Liver (tissue), 3 donors: ENCODE measurements at regions not wholly inside any gene's neighbourhood (a gene's known extent, or its start where the extent isn't known, plus 50 kb on each side); places are given as distances from the start of the nearest gene placed in this dataset.

ENCODE experiments used
- ATF3 ChIP-seq: IDR thresholded peaks from 2 replicates; pipeline ENCODE4 v1.6.1; 2016; ENCODE audit warnings: antibody characterized with exemption
- EGR1 ChIP-seq, 2 donors: IDR thresholded peaks; 2 replicates each; pipeline ENCODE4 v1.6.1; 2016 to 2018; ENCODE audit warnings: antibody characterized with exemption in 2 of 2, low read depth in 2 of 2
- GABPA ChIP-seq, 2 donors: IDR thresholded peaks in 1 of 2; conservative IDR thresholded peaks in 1 of 2; 2 replicates each; pipeline ENCODE4 v1.6.1; 2016; ENCODE audit warnings: antibody characterized with exemption in 2 of 2, mild to moderate bottlenecking in 1 of 2, moderate library complexity in 1 of 2
- HNF4A ChIP-seq, 2 donors: conservative IDR thresholded peaks; 2 replicates each; pipeline ENCODE4 v1.6.1; 2016; ENCODE audit warnings: antibody characterized with exemption in 2 of 2, mild to moderate bottlenecking in 2 of 2
- JUND ChIP-seq, 2 donors: IDR thresholded peaks; 2 replicates each; pipeline ENCODE4 v1.6.1; 2016; ENCODE audit warnings: antibody characterized with exemption in 2 of 2
- NR2F2 ChIP-seq: IDR thresholded peaks from 2 replicates; pipeline ENCODE4 v1.6.1; 2016; ENCODE audit warnings: antibody characterized with exemption
- RAD21 ChIP-seq, 2 donors: IDR thresholded peaks; 2 replicates each; pipeline ENCODE4 v1.6.1; 2016; ENCODE audit warnings: antibody characterized with exemption in 2 of 2, mild to moderate bottlenecking in 2 of 2
- SP1 ChIP-seq: IDR thresholded peaks from 2 replicates; pipeline ENCODE4 v1.6.1; 2018; ENCODE audit warnings: antibody characterized with exemption, mild to moderate bottlenecking
- TAF1 ChIP-seq: conservative IDR thresholded peaks from 2 replicates; pipeline ENCODE4 v1.6.1; 2016; ENCODE audit warnings: antibody characterized with exemption, mild to moderate bottlenecking
- YY1 ChIP-seq: IDR thresholded peaks from 2 replicates; pipeline ENCODE4 v1.6.1; 2016; ENCODE audit warnings: antibody characterized with exemption, mild to moderate bottlenecking
- ZBTB33 ChIP-seq: IDR thresholded peaks from 2 replicates; pipeline ENCODE4 v1.6.1; 2016; ENCODE audit warnings: antibody characterized with exemption
- TF ChIP-seq, protein P1 (sequence below): fragments of 150-350 bp; IDR thresholded peaks from 2 replicates; pipeline ENCODE4 v1.5.1; 2017; ENCODE audit warnings: improper control_type of control experiment, low read depth, low read length; ENCODE audit not compliant: missing input control
- TF ChIP-seq, protein P2 (sequence below): IDR thresholded peaks from 2 replicates; pipeline ENCODE4 v1.6.1; 2016; ENCODE audit warnings: antibody characterized with exemption
- TF ChIP-seq, protein P3 (sequence below): IDR thresholded peaks from 2 replicates; pipeline ENCODE4 v1.6.1; 2016; ENCODE audit warnings: antibody characterized with exemption, mild to moderate bottlenecking
- donor health status: healthy.
- donor health status: healthy.

GRCh38 chr21:28699596-28700259 lies 292.9 kb downstream of the LTN1 start:
- TF ChIP-seq, protein P1, sequence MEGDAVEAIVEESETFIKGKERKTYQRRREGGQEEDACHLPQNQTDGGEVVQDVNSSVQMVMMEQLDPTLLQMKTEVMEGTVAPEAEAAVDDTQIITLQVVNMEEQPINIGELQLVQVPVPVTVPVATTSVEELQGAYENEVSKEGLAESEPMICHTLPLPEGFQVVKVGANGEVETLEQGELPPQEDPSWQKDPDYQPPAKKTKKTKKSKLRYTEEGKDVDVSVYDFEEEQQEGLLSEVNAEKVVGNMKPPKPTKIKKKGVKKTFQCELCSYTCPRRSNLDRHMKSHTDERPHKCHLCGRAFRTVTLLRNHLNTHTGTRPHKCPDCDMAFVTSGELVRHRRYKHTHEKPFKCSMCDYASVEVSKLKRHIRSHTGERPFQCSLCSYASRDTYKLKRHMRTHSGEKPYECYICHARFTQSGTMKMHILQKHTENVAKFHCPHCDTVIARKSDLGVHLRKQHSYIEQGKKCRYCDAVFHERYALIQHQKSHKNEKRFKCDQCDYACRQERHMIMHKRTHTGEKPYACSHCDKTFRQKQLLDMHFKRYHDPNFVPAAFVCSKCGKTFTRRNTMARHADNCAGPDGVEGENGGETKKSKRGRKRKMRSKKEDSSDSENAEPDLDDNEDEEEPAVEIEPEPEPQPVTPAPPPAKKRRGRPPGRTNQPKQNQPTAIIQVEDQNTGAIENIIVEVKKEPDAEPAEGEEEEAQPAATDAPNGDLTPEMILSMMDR = no peak
- TF ChIP-seq HNF4A (conservative IDR thresholded peaks at IDR 0.05) (no peak), RAD21 (IDR thresholded peaks at IDR 0.05) (no peak), SP1 (no peak), EGR1 (IDR thresholded peaks at IDR 0.05; ENCODE audit: low read depth in 2 of 2) (no peak), GABPA (IDR thresholded peaks at IDR 0.05 in 1 of 2, conservative IDR thresholded peaks at IDR 0.05 in 1 of 2) (no peak), TAF1 (no peak), ATF3 (no peak), JUND (IDR thresholded peaks at IDR 0.05) (no peak), ZBTB33 (no peak), NR2F2 (no peak), YY1 (no peak)
- TF ChIP-seq, protein P2, sequence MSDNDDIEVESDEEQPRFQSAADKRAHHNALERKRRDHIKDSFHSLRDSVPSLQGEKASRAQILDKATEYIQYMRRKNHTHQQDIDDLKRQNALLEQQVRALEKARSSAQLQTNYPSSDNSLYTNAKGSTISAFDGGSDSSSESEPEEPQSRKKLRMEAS = no peak
- TF ChIP-seq, protein P3, sequence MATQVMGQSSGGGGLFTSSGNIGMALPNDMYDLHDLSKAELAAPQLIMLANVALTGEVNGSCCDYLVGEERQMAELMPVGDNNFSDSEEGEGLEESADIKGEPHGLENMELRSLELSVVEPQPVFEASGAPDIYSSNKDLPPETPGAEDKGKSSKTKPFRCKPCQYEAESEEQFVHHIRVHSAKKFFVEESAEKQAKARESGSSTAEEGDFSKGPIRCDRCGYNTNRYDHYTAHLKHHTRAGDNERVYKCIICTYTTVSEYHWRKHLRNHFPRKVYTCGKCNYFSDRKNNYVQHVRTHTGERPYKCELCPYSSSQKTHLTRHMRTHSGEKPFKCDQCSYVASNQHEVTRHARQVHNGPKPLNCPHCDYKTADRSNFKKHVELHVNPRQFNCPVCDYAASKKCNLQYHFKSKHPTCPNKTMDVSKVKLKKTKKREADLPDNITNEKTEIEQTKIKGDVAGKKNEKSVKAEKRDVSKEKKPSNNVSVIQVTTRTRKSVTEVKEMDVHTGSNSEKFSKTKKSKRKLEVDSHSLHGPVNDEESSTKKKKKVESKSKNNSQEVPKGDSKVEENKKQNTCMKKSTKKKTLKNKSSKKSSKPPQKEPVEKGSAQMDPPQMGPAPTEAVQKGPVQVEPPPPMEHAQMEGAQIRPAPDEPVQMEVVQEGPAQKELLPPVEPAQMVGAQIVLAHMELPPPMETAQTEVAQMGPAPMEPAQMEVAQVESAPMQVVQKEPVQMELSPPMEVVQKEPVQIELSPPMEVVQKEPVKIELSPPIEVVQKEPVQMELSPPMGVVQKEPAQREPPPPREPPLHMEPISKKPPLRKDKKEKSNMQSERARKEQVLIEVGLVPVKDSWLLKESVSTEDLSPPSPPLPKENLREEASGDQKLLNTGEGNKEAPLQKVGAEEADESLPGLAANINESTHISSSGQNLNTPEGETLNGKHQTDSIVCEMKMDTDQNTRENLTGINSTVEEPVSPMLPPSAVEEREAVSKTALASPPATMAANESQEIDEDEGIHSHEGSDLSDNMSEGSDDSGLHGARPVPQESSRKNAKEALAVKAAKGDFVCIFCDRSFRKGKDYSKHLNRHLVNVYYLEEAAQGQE = no peak
